A549 (cell line): ENCODE measurements at regions not wholly inside any gene's neighbourhood (a gene's known extent, or its start where the extent isn't known, plus 50 kb on each side); places are given as distances from the start of the nearest gene placed in this dataset.

Experiments
- JUN ChIP-seq, 2 experiments: fragments of >200 bp; sonication (Bioruptor Twin); formaldehyde crosslinking; IDR thresholded peaks; 2 replicates in 1 of 2; 3 replicates in 1 of 2; pipeline ENCODE4 v1.6.1; 2016 to 2017
- ZSCAN20 ChIP-seq: fragments of 250-450 bp; sonication (Bioruptor Pico); IDR thresholded peaks from 2 replicates; pipeline ENCODE4 v1.8.0; 2022; ENCODE audit warnings: mild to moderate bottlenecking, moderate library complexity
- TF ChIP-seq, protein P1 (sequence below): fragments of >200 bp; sonication (Bioruptor Twin); formaldehyde crosslinking; IDR thresholded peaks from 3 replicates; pipeline ENCODE4 v1.5.1; 2016
- TF ChIP-seq, protein P2 (sequence below): fragments of 200-600 bp; sonication (generic); IDR thresholded peaks from 2 replicates; pipeline ENCODE4 v1.6.1; 2016; ENCODE audit warnings: antibody characterized with exemption, mild to moderate bottlenecking, moderate library complexity

- TF ChIP-seq, protein P1, sequence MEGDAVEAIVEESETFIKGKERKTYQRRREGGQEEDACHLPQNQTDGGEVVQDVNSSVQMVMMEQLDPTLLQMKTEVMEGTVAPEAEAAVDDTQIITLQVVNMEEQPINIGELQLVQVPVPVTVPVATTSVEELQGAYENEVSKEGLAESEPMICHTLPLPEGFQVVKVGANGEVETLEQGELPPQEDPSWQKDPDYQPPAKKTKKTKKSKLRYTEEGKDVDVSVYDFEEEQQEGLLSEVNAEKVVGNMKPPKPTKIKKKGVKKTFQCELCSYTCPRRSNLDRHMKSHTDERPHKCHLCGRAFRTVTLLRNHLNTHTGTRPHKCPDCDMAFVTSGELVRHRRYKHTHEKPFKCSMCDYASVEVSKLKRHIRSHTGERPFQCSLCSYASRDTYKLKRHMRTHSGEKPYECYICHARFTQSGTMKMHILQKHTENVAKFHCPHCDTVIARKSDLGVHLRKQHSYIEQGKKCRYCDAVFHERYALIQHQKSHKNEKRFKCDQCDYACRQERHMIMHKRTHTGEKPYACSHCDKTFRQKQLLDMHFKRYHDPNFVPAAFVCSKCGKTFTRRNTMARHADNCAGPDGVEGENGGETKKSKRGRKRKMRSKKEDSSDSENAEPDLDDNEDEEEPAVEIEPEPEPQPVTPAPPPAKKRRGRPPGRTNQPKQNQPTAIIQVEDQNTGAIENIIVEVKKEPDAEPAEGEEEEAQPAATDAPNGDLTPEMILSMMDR, result no peak
- TF ChIP-seq ZSCAN20 (CRISPR knock-in tag) (no peak), JUN (IDR thresholded peaks at IDR 0.05) (no peak)
- TF ChIP-seq, protein P2, sequence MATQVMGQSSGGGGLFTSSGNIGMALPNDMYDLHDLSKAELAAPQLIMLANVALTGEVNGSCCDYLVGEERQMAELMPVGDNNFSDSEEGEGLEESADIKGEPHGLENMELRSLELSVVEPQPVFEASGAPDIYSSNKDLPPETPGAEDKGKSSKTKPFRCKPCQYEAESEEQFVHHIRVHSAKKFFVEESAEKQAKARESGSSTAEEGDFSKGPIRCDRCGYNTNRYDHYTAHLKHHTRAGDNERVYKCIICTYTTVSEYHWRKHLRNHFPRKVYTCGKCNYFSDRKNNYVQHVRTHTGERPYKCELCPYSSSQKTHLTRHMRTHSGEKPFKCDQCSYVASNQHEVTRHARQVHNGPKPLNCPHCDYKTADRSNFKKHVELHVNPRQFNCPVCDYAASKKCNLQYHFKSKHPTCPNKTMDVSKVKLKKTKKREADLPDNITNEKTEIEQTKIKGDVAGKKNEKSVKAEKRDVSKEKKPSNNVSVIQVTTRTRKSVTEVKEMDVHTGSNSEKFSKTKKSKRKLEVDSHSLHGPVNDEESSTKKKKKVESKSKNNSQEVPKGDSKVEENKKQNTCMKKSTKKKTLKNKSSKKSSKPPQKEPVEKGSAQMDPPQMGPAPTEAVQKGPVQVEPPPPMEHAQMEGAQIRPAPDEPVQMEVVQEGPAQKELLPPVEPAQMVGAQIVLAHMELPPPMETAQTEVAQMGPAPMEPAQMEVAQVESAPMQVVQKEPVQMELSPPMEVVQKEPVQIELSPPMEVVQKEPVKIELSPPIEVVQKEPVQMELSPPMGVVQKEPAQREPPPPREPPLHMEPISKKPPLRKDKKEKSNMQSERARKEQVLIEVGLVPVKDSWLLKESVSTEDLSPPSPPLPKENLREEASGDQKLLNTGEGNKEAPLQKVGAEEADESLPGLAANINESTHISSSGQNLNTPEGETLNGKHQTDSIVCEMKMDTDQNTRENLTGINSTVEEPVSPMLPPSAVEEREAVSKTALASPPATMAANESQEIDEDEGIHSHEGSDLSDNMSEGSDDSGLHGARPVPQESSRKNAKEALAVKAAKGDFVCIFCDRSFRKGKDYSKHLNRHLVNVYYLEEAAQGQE, result no peak
Observed at GRCh38 chr6:141719476-141719875, 413.2 kb upstream of the GJE1 start.
